GM12891 (cell line): ENCODE measurements at regions not wholly inside any gene's neighbourhood (a gene's known extent, or its start where the extent isn't known, plus 50 kb on each side); places are given as distances from the start of the nearest gene placed in this dataset.

Experiments used
- PAX5 ChIP-seq: IDR thresholded peaks from 2 replicates; pipeline ENCODE4 v1.6.1; 2011; ENCODE audit warnings: low read length, moderate library complexity, mild to moderate bottlenecking; ENCODE audit not compliant: insufficient read depth, severe bottlenecking
- POLR2A ChIP-seq: IDR thresholded peaks from 2 replicates; pipeline ENCODE4 v1.6.1; 2011; ENCODE audit warnings: low read depth, low read length, control low read depth
- POLR2AphosphoS5 ChIP-seq: IDR thresholded peaks from 2 replicates; pipeline ENCODE4 v1.6.1; 2011; ENCODE audit warnings: low read depth, low read length, control low read depth
- POU2F2 ChIP-seq: IDR thresholded peaks from 2 replicates; pipeline ENCODE4 v1.6.1; 2011; ENCODE audit warnings: low read depth, mild to moderate bottlenecking, control low read depth, low read length, moderate library complexity
- SPI1 ChIP-seq: IDR thresholded peaks from 2 replicates; pipeline ENCODE4 v1.6.1; 2011; ENCODE audit warnings: low read depth, low read length, control low read depth
- TAF1 ChIP-seq: IDR thresholded peaks from 2 replicates; pipeline ENCODE4 v1.6.1; 2011; ENCODE audit warnings: low read depth, low read length, control low read depth

DNA sequence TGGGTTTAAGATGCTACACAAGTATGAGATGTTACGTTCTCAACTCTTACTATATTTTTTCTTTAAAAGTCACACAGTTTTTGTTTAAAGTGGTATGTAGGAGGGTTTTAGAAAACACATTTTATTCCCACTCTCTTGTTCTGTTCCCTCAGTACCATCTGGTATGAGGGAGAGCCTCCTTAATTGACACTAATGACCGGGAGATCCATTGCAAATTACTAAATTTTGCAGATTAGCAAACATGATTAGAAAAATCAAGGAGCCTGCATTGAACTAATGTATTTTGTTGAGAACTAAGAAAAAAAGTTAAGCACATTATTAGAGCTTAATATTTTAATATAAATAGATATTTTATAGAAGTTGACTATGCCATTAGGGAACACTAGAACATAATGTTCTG lies 87.3 kb upstream of the UNC5C start:
- no peak for TF ChIP-seq TAF1
- no peak for TF ChIP-seq POLR2A
- TF ChIP-seq POLR2AphosphoS5, result no peak
- no peak for TF ChIP-seq SPI1
- TF ChIP-seq PAX5, result no peak
- no peak for TF ChIP-seq POU2F2
